Liver (tissue), 8 donors: ENCODE measurements at regions not wholly inside any gene's neighbourhood (a gene's known extent, or its start where the extent isn't known, plus 50 kb on each side); places are given as distances from the start of the nearest gene placed in this dataset.

Experiments used
- DNase-seq: peaks from one replicate; pipeline ENCODE4 v3.0.0-alpha.2; 2017; ENCODE audit warnings: low spot score
- H3K27ac ChIP-seq, 2 donors: one replicate each; pipeline ENCODE4 v1.7.0; 2013; ENCODE audit warnings: inconsistent platforms in 2 of 2, low read length in 2 of 2, control low read depth in 1 of 2, low read depth in 1 of 2, mild to moderate bottlenecking in 1 of 2
- H3K27me3 ChIP-seq, 4 donors: one replicate each; pipeline versions ENCODE4 v1.6.1 to v1.7.0; 2013; ENCODE audit warnings: low read length in 3 of 4, inconsistent platforms in 1 of 4, mild to moderate bottlenecking in 1 of 4, moderate library complexity in 1 of 4; ENCODE audit not compliant: control insufficient read depth in 4 of 4, insufficient read depth in 4 of 4
- H3K36me3 ChIP-seq, 4 donors: one replicate each; pipeline versions ENCODE4 v1.6.1 to v1.7.0; 2013; ENCODE audit warnings: low read length in 3 of 4, mild to moderate bottlenecking in 3 of 4, low read depth in 1 of 4, moderate library complexity in 1 of 4; ENCODE audit not compliant: control insufficient read depth in 4 of 4, insufficient read depth in 3 of 4
- H3K4me1 ChIP-seq, 4 donors: one replicate each; pipeline versions ENCODE4 v1.6.1 to v1.7.0; 2013; ENCODE audit warnings: low read length in 3 of 4, mild to moderate bottlenecking in 3 of 4, moderate library complexity in 1 of 4; ENCODE audit not compliant: control insufficient read depth in 4 of 4, insufficient read depth in 4 of 4
- H3K4me3 ChIP-seq, 3 donors: one replicate each; pipeline versions ENCODE4 v1.6.1 to v1.7.0; 2013; ENCODE audit warnings: low read length in 3 of 3, control low read depth in 1 of 3, low read depth in 1 of 3, mild to moderate bottlenecking in 1 of 3
- H3K9ac ChIP-seq, 2 donors: one replicate each; pipeline ENCODE4 v1.7.0; 2013; ENCODE audit warnings: low read length in 2 of 2, mild to moderate bottlenecking in 2 of 2, moderate library complexity in 2 of 2, control low read depth in 1 of 2, low read depth in 1 of 2
- H3K9me3 ChIP-seq, 4 donors: one replicate each; pipeline versions ENCODE4 v1.6.1 to v1.7.0; 2013; ENCODE audit warnings: low read length in 3 of 4; ENCODE audit not compliant: control insufficient read depth in 4 of 4
- EGR1 ChIP-seq, 2 donors: IDR thresholded peaks; 2 replicates each; pipeline ENCODE4 v1.6.1; 2016 to 2018; ENCODE audit warnings: antibody characterized with exemption in 2 of 2, low read depth in 2 of 2
- FOXA2 ChIP-seq: IDR thresholded peaks from 2 replicates; pipeline ENCODE4 v1.6.1; 2016; ENCODE audit warnings: antibody characterized with exemption
- HNF4A ChIP-seq, 2 donors: conservative IDR thresholded peaks; 2 replicates each; pipeline ENCODE4 v1.6.1; 2016; ENCODE audit warnings: antibody characterized with exemption in 2 of 2, mild to moderate bottlenecking in 2 of 2
- HNF4G ChIP-seq: IDR thresholded peaks from 2 replicates; pipeline ENCODE4 v1.6.1; 2016; ENCODE audit warnings: antibody characterized with exemption
- JUND ChIP-seq, 2 donors: IDR thresholded peaks; 2 replicates each; pipeline ENCODE4 v1.6.1; 2016; ENCODE audit warnings: antibody characterized with exemption in 2 of 2
- NR2F2 ChIP-seq: IDR thresholded peaks from 2 replicates; pipeline ENCODE4 v1.6.1; 2016; ENCODE audit warnings: antibody characterized with exemption
- RXRA ChIP-seq, 2 donors: IDR thresholded peaks; 2 replicates each; pipeline ENCODE4 v1.6.1; 2017 to 2018; ENCODE audit warnings: antibody characterized with exemption in 2 of 2, mild to moderate bottlenecking in 1 of 2
- TAF1 ChIP-seq: conservative IDR thresholded peaks from 2 replicates; pipeline ENCODE4 v1.6.1; 2016; ENCODE audit warnings: antibody characterized with exemption, mild to moderate bottlenecking
- YY1 ChIP-seq: IDR thresholded peaks from 2 replicates; pipeline ENCODE4 v1.6.1; 2016; ENCODE audit warnings: antibody characterized with exemption, mild to moderate bottlenecking
- WGBS: extraction: QIAGEN DNeasy Blood & Tissue Kit; methylation state at CpG from one replicate; pipeline ENCODE4 v1.1.7; 2013; 5-methylcytosine and 5-hydroxymethylcytosine counted together
- TF ChIP-seq, protein P1 (sequence below): IDR thresholded peaks from 2 replicates; pipeline ENCODE4 v1.6.1; 2016; ENCODE audit warnings: antibody characterized with exemption
- TF ChIP-seq, protein P2 (sequence below): IDR thresholded peaks from 2 replicates; pipeline ENCODE4 v1.6.1; 2016; ENCODE audit warnings: antibody characterized with exemption
- TF ChIP-seq, protein P3 (sequence below): fragments of 150-350 bp; IDR thresholded peaks from 2 replicates; pipeline ENCODE4 v1.5.1; 2017; ENCODE audit warnings: improper control_type of control experiment, low read depth, low read length; ENCODE audit not compliant: missing input control
- donor health status: healthy.
- donor health status: healthy.
- donor health status: healthy.
- donor health status: healthy.
- donor health status: healthy.

DNA sequence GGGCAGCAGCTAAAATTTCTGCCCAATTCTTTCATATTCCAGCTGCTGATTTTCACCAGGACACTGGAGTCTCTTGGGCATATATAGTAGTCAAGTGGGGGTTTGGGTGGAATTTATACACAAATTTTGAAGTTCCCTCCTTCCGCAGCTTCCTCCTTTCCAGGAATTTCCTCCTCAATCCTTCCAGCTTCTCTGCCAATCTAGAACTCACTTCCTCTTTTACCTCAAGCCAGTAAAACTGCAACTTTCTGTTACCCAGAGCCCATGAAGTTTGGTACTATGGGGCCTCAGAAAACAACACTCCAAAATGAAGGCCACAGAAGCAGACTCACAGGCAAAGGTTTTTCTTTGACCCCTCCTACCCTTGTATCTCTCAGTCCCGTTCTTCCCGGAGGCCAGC, 51.7 kb upstream of the G2E3 start:
- Histone ChIP-seq H3K4me1 (no peaks in the 10 kb centered on the region), H3K4me3 (no peak overlapping the region), H3K36me3 (no peaks in the 10 kb centered on the region), H3K27me3 (no peaks in the 10 kb centered on the region), H3K9ac (no peak overlapping the region), H3K9me3 (peaks cover 0 to 1% (median 0%) of the 10 kb centered on the region in 4 donors), H3K27ac (no peak overlapping the region)
- 86% methylated on average over 3 of the region's 3 CpGs for WGBS
- DNase-seq = no peak
- TF ChIP-seq, protein P1, sequence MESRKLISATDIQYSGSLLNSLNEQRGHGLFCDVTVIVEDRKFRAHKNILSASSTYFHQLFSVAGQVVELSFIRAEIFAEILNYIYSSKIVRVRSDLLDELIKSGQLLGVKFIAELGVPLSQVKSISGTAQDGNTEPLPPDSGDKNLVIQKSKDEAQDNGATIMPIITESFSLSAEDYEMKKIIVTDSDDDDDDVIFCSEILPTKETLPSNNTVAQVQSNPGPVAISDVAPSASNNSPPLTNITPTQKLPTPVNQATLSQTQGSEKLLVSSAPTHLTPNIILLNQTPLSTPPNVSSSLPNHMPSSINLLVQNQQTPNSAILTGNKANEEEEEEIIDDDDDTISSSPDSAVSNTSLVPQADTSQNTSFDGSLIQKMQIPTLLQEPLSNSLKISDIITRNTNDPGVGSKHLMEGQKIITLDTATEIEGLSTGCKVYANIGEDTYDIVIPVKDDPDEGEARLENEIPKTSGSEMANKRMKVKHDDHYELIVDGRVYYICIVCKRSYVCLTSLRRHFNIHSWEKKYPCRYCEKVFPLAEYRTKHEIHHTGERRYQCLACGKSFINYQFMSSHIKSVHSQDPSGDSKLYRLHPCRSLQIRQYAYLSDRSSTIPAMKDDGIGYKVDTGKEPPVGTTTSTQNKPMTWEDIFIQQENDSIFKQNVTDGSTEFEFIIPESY = no peak
- TF ChIP-seq, protein P2, sequence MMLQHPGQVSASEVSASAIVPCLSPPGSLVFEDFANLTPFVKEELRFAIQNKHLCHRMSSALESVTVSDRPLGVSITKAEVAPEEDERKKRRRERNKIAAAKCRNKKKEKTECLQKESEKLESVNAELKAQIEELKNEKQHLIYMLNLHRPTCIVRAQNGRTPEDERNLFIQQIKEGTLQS = no peak
- TF ChIP-seq FOXA2 (no peak), HNF4G (no peak), YY1 (no peak), JUND (IDR thresholded peaks at IDR 0.05) (no peak), TAF1 (no peak), RXRA (IDR thresholded peaks at IDR 0.05) (no peak), EGR1 (IDR thresholded peaks at IDR 0.05; ENCODE audit: low read depth in 2 of 2) (no peak), HNF4A (conservative IDR thresholded peaks at IDR 0.05) (no peak), NR2F2 (no peak)
- TF ChIP-seq, protein P3, sequence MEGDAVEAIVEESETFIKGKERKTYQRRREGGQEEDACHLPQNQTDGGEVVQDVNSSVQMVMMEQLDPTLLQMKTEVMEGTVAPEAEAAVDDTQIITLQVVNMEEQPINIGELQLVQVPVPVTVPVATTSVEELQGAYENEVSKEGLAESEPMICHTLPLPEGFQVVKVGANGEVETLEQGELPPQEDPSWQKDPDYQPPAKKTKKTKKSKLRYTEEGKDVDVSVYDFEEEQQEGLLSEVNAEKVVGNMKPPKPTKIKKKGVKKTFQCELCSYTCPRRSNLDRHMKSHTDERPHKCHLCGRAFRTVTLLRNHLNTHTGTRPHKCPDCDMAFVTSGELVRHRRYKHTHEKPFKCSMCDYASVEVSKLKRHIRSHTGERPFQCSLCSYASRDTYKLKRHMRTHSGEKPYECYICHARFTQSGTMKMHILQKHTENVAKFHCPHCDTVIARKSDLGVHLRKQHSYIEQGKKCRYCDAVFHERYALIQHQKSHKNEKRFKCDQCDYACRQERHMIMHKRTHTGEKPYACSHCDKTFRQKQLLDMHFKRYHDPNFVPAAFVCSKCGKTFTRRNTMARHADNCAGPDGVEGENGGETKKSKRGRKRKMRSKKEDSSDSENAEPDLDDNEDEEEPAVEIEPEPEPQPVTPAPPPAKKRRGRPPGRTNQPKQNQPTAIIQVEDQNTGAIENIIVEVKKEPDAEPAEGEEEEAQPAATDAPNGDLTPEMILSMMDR = no peak
